Coronary artery (tissue), 2 donors: ENCODE measurements at regions not wholly inside any gene's neighbourhood (a gene's known extent, or its start where the extent isn't known, plus 50 kb on each side); places are given as distances from the start of the nearest gene placed in this dataset.
"Not testable (repeated sequence)": the region's sequence is repeated elsewhere in the genome, so short reads cannot be mapped to it uniquely, and the experiment has no call there.

Experiments
- DNase-seq: peaks from one replicate; pipeline ENCODE4 v3.0.0-alpha.2; 2017; ENCODE audit warnings: low spot score
- H3K27ac ChIP-seq, 2 donors: fragments of 200-600 bp; sonication (generic); one replicate each; pipeline ENCODE4 v1.5.1; 2016 to 2019
- H3K4me3 ChIP-seq: fragments of 200-600 bp; sonication (generic); 2 replicates; pipeline ENCODE4 v1.5.1; 2016; ENCODE audit warnings: mild to moderate bottlenecking, moderate library complexity
- CTCF ChIP-seq: fragments of 200-600 bp; sonication (generic); IDR thresholded peaks from one replicate; pipeline ENCODE4 v1.5.1; 2019; ENCODE audit warnings: antibody characterized with exemption

DNA sequence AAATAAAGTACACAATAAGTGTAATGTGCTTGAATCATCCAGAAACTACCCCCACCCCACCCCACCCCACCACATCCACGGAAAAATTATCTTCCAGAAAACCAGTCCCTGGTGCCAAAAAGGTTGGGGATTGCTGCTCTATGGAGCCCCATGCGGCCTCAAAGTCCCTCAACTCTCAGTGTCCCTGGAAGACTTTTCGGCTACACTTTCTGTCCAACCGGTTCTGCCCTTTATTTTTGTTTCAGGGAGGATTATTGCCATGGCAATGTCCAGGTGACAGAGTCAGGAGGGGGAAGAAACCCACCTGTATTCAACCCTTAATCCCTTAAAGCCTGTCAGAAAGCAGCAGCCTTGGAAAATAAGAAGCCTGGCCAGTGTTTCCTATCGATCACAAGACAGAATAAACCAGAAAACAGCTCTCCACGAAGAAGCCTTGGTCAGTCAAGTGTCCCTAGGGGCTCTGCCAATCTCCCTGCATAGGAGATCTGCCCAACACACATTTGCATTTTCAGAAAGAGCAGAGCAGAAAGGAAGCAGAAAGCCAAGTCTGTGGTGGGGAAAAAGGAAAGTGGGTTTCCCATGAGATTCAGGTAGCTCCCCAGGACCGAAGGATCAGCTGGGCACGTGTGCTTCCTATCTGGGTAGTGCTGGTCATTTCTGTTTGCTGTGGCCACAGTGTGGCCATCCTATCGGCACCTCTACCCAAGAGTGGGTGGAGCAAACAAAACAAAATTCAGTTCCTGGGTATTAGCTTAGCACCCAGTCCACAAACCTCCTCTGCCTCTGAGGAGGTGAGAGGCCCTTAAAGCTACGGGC is 342.7 kb downstream of the SOX9 start:
- no peak for DNase-seq
- Histone ChIP-seq H3K4me3 (no peak overlapping the region), H3K27ac (no peak overlapping the region)
- TF ChIP-seq CTCF = no peak

DNA sequence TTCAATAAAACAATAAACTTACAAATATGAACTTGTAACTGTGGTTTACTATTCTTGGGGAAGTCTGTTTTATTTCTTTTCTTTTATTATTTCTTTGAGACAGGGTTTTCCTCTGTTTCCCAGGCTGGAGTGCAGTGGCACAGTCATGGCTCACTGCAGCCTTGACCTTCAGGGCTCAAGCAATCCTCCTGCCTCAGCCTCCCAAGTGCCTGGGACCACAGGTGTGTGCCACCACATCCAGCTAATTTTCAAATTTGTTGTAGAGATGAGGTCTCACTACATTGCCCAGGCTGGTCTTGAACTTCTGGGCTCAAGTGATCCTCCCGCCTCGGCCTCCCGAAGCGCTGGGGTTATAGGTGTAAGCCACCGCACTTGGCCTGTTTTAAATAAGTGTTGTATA is 343.4 kb downstream of the SOX9 start:
- not testable (repeated sequence) for H3K27ac ChIP-seq, DNase-seq, H3K4me3 ChIP-seq

GRCh38 chr17:72465191-72466024 is 344.6 kb downstream of the SOX9 start:
- Histone ChIP-seq H3K4me3 (no peak overlapping the region), H3K27ac (no peak overlapping the region)
- DNase-seq = no peak
- TF ChIP-seq CTCF = no peak

GRCh38 chr17:72466199-72466598 is 345.4 kb downstream of the SOX9 start:
- no peak for DNase-seq
- Histone ChIP-seq H3K4me3 (no peak overlapping the region), H3K27ac (no peak overlapping the region)
- TF ChIP-seq CTCF = no peak

DNA sequence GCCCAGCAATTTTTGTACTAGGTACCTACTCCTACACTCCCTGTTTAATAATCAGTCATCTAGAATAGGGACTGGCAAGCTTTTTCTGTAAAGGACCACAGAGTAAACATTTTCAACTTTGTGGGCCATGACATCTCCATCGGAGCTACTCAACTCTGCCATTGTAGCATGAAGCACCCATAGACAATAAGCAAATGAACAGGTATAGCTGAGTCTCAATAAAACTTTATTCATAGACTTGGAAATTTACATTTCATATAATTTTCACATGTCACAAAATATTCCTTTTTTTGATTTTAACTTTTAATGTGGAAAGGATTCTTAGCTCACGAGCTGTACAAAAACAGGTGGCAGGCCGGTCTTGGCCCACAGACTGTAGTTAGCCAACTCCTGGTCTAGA is 345.8 kb downstream of the SOX9 start:
- H3K27ac ChIP-seq = no peak overlapping the region
- no peak overlapping the region for H3K4me3 ChIP-seq
- TF ChIP-seq CTCF = no peak
- DNase-seq = no peak

DNA sequence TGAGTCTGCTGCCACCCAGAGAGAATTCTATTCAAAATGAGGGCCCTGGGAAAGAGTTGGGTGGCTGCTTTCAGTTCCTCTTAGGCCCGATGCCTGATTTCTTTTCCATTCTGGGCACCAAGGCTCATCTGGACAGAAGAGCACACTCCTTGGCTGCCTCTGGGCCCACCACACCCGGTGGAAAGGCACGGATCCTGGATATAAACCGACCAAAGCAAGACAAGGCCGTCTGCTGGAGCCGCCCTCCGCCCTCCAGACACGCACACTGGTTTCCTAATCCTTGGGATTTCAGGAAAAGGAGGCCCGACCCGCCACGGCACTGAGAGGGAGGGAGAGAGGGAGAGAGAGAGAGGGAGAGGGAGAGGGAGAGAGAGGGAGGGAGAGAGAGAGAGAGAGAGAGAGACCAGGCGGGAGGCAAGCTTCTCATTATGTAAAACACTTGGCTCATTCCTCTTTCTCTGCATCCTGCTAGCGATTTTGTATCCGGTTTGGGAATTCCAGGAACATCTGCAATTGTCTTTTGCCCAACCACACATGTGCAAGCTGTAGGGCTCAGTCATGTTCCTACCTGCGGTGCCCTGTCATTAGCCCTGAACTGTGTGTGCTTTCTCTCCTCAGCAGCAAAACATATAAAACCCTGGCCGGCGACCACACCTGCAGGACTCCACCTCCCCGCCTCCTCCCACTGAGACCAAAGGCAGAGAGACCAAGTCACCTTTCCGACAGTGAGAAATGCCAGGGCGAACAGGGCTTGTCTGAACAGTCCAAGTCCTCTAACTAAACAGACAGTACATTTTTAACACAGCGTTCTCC is 347.2 kb downstream of the SOX9 start:
- TF ChIP-seq CTCF = no peak
- Histone ChIP-seq H3K27ac (peak overlapping the region in 1 of 2 donors; percentile 41), H3K4me3 (no peak overlapping the region)
- DNase-seq = no peak

DNA sequence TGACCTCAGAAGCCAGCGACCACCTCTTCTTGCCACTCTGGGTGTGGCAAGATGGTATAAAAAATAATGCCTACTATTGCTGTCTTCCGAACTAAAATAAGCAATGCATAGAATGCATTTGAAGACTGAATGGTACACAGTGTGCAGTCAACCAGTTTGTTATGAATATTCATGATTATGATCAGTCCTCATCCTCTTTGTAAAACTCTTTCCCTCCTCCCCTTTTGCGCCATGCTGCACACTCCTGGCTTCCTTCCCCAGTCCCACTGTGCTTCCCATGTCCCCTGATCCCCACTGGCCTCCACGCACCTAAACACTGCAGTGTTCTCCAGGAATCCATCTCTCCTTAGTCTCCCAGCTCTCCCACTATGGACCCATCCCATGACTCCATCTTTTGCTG is 348.0 kb downstream of the SOX9 start:
- H3K4me3 ChIP-seq = no peak overlapping the region
- DNase-seq = no peak
- H3K27ac ChIP-seq = no peak overlapping the region
- no peak for TF ChIP-seq CTCF
